Testis (tissue), 2 donors: ENCODE measurements at regions not wholly inside any gene's neighbourhood (a gene's known extent, or its start where the extent isn't known, plus 50 kb on each side); places are given as distances from the start of the nearest gene placed in this dataset.
"Not testable (repeated sequence)": the region's sequence is repeated elsewhere in the genome, so short reads cannot be mapped to it uniquely, and the experiment has no call there.

ENCODE experiments used
- DNase-seq: peaks from one replicate; pipeline ENCODE4 v3.0.0-alpha.2; 2019
- H3K27ac ChIP-seq, 2 donors: fragments of 200-600 bp; sonication (generic); one replicate each; pipeline ENCODE4 v1.5.1; 2019
- H3K27me3 ChIP-seq: fragments of 200-600 bp; sonication (generic); one replicate; pipeline ENCODE4 v1.5.1; 2019
- H3K36me3 ChIP-seq: fragments of 200-600 bp; sonication (generic); one replicate; pipeline ENCODE4 v1.5.1; 2017; ENCODE audit warnings: low read depth; ENCODE audit errors: missing control alignments
- H3K4me1 ChIP-seq: fragments of 200-600 bp; sonication (generic); one replicate; pipeline ENCODE4 v1.5.1; 2019
- H3K4me3 ChIP-seq, 2 donors: fragments of 200-600 bp; sonication (generic); one replicate each; pipeline ENCODE4 v1.5.1; 2017 to 2019
- H3K9me3 ChIP-seq: fragments of 200-600 bp; sonication (generic); one replicate; pipeline ENCODE4 v1.5.1; 2017
- POLR2A ChIP-seq: fragments of 450-650 bp; IDR thresholded peaks from one replicate; pipeline ENCODE4 v1.6.1; 2017; ENCODE audit warnings: antibody characterized with exemption, mild to moderate bottlenecking, moderate library complexity
- WGBS, 2 donors: methylation state at CpG; one replicate each; pipeline ENCODE4 v1.1.5; 2018; 5-methylcytosine and 5-hydroxymethylcytosine counted together
- intact Hi-C: fragments of 100-400 bp; cut with DNase I; formaldehyde crosslinking; loops from one replicate; pipeline ENCODE4 v1.15.1; 2023; ENCODE audit warnings: low total_unique reads
- TF ChIP-seq, protein P1 (sequence below), 3 experiments: fragments of 450-650 bp in 2 of 3; fragments of 200-600 bp in 1 of 3; sonication (generic) in 1 of 3; IDR thresholded peaks; one replicate each; pipeline ENCODE4 v1.5.1; 2016 to 2019; ENCODE audit warnings: antibody characterized with exemption in 3 of 3, mild to moderate bottlenecking in 2 of 3, moderate library complexity in 1 of 3

DNA sequence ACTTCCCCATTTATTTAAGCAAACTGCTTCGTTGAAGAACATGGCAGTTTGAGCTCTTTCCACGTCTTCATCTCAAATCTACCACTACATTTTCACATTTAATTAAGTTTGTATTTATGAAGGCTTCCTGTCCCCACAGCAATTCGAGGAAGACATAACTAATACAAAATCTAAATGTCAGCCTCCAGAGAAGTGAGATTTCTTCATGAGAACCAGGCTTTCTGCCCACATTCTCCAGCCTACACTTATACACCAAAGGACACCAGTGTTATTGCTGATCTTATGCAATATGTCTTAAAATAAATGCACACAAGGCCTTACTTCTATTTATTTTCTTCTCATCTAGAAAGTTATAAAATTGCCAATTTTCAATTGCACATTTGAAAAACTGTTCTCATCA lies 1209.3 kb upstream of the FAM98A start:
- whole genome bisulfite sequencing, 2 donors, result 75 to 76% methylated on average over 3 of the region's 3 CpGs
- no peaks in the 10 kb centered on the region for H3K36me3 ChIP-seq
- intact Hi-C loops, result no loop called here
- H3K9me3 ChIP-seq, result no peaks in the 10 kb centered on the region
- H3K27ac ChIP-seq, result no peak overlapping the region
- no peaks in the 10 kb centered on the region for H3K4me1 ChIP-seq
- DNase-seq, result no peak
- no peak overlapping the region for H3K4me3 ChIP-seq
- TF ChIP-seq POLR2A, result no peak
- TF ChIP-seq, protein P1, sequence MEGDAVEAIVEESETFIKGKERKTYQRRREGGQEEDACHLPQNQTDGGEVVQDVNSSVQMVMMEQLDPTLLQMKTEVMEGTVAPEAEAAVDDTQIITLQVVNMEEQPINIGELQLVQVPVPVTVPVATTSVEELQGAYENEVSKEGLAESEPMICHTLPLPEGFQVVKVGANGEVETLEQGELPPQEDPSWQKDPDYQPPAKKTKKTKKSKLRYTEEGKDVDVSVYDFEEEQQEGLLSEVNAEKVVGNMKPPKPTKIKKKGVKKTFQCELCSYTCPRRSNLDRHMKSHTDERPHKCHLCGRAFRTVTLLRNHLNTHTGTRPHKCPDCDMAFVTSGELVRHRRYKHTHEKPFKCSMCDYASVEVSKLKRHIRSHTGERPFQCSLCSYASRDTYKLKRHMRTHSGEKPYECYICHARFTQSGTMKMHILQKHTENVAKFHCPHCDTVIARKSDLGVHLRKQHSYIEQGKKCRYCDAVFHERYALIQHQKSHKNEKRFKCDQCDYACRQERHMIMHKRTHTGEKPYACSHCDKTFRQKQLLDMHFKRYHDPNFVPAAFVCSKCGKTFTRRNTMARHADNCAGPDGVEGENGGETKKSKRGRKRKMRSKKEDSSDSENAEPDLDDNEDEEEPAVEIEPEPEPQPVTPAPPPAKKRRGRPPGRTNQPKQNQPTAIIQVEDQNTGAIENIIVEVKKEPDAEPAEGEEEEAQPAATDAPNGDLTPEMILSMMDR (IDR thresholded peaks at IDR 0.05), result no peak
- H3K27me3 ChIP-seq, result no peaks in the 10 kb centered on the region

DNA sequence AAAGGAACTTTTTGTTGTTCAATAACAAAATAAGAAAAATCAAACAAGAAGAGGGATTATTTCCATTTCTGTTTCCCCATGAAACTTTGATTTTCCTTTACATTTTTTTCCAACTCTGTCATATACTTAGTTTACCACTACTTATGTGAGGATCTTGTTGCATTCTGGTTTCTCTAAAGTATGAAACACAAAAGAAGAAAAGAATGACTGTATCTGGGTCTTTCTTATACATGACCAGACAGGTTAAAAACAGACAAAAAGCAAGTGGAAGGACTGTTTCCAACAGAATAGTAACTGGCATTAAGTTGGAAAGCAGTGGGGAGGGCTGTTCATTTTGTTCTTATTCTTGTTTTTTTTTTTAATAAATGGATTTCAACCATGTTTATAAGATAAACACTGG lies 1207.8 kb upstream of the FAM98A start:
- no peaks in the 10 kb centered on the region for H3K9me3 ChIP-seq
- no peak for DNase-seq
- H3K36me3 ChIP-seq, result no peaks in the 10 kb centered on the region
- no peak overlapping the region for H3K4me3 ChIP-seq
- H3K27ac ChIP-seq, result no peak overlapping the region
- H3K27me3 ChIP-seq, result no peaks in the 10 kb centered on the region
- H3K4me1 ChIP-seq, result no peaks in the 10 kb centered on the region
- intact Hi-C loops, result no loop called here
- TF ChIP-seq, protein P1 (IDR thresholded peaks at IDR 0.05), result no peak
- TF ChIP-seq POLR2A, result no peak

- Histone ChIP-seq H3K27me3 (no peaks in the 10 kb centered on the region), H3K4me1 (no peaks in the 10 kb centered on the region), H3K9me3 (no peaks in the 10 kb centered on the region), H3K27ac (no peak overlapping the region), H3K4me3 (no peak overlapping the region), H3K36me3 (no peaks in the 10 kb centered on the region)
- 92 to 93% methylated on average over 3 of the region's 3 CpGs for WGBS, 2 donors
- intact Hi-C loops, result no loop called here
- DNase-seq, result no peak
- TF ChIP-seq POLR2A, result no peak
- TF ChIP-seq, protein P1 (IDR thresholded peaks at IDR 0.05), result no peak
Measured at GRCh38 chr2:34806396-34806795, 1207.3 kb upstream of the FAM98A start.

- H3K27me3 ChIP-seq, result no peaks in the 10 kb centered on the region
- intact Hi-C loops, result no loop called here
- H3K36me3 ChIP-seq, result no peaks in the 10 kb centered on the region
- H3K9me3 ChIP-seq, result no peaks in the 10 kb centered on the region
- no peak overlapping the region for H3K27ac ChIP-seq
- no peak for DNase-seq
- H3K4me3 ChIP-seq, result no peak overlapping the region
- H3K4me1 ChIP-seq, result no peaks in the 10 kb centered on the region
- TF ChIP-seq, protein P1 (IDR thresholded peaks at IDR 0.05), result no peak
- no peak for TF ChIP-seq POLR2A
Measured at GRCh38 chr2:34799556-34799955, 1200.5 kb upstream of the FAM98A start.

DNA sequence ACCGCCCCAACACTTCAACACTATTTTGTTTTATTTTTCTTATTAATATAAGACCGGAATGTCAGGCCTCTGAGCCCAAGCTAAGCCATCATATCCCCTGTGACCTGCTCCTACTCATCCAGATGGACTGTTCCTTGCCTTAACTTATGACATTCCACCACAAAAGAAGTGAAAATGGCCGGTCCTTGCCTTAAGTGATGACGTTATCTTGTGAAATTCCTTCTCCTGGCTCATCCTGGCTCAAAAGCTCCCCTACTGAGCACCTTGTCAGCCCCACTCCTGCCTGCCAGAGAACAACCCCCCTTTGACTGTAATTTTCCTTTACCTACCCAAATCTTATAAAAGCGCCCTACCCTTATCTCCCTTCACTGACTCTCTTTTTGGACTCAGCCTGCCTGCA lies 1196.5 kb upstream of the FAM98A start:
- 78 to 82% methylated on average over 5 of the region's 5 CpGs for WGBS, 2 donors

More for the DNA sequence above, 1196.5 kb upstream of the FAM98A start:
- H3K36me3 ChIP-seq, DNase-seq, H3K4me3 ChIP-seq, H3K9me3 ChIP-seq, H3K27ac ChIP-seq, H3K4me1 ChIP-seq, intact Hi-C loops, H3K27me3 ChIP-seq: not testable (repeated sequence)
